Sigmoid colon (tissue), 3 donors: ENCODE measurements at regions not wholly inside any gene's neighbourhood (a gene's known extent, or its start where the extent isn't known, plus 50 kb on each side); places are given as distances from the start of the nearest gene placed in this dataset.

Source experiments
- POLR2A ChIP-seq, 2 donors: fragments of 450-650 bp; IDR thresholded peaks; one replicate each; pipeline ENCODE4 v1.6.1; 2016; ENCODE audit warnings: antibody characterized with exemption in 2 of 2, mild to moderate bottlenecking in 2 of 2, moderate library complexity in 2 of 2
- TF ChIP-seq, protein P1 (sequence below), 4 experiments: fragments of 450-650 bp in 3 of 4; fragments of 200-600 bp in 1 of 4; IDR thresholded peaks; one replicate each; pipeline ENCODE4 v1.5.1; 2016 to 2019; ENCODE audit warnings: antibody characterized with exemption in 4 of 4, mild to moderate bottlenecking in 3 of 4, moderate library complexity in 2 of 4

DNA sequence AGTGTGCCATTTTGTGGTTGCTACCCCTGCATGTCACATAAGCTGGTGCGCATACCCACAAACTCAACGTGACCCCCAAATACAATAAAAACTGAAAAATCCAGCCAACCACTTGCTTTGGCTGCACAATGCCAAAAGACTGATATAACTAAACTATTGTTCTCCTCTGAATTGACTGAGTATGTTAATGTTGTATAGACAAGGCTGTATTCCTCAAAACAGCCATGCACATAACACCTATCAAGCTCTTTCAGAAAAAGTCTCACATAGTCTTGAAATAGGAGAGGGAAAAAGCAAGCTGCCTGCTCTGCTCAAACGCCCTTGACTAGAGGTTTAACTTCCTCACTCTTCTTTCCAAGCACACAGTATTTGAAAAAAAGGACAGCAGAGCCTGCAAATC, 126.4 kb upstream of the NOCT start:
- no peak for TF ChIP-seq POLR2A (IDR thresholded peaks at IDR 0.05)
- TF ChIP-seq, protein P1, sequence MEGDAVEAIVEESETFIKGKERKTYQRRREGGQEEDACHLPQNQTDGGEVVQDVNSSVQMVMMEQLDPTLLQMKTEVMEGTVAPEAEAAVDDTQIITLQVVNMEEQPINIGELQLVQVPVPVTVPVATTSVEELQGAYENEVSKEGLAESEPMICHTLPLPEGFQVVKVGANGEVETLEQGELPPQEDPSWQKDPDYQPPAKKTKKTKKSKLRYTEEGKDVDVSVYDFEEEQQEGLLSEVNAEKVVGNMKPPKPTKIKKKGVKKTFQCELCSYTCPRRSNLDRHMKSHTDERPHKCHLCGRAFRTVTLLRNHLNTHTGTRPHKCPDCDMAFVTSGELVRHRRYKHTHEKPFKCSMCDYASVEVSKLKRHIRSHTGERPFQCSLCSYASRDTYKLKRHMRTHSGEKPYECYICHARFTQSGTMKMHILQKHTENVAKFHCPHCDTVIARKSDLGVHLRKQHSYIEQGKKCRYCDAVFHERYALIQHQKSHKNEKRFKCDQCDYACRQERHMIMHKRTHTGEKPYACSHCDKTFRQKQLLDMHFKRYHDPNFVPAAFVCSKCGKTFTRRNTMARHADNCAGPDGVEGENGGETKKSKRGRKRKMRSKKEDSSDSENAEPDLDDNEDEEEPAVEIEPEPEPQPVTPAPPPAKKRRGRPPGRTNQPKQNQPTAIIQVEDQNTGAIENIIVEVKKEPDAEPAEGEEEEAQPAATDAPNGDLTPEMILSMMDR (IDR thresholded peaks at IDR 0.05), result no peak
